ENCODE measurements at regions not wholly inside any gene's neighbourhood (a gene's known extent, or its start where the extent isn't known, plus 50 kb on each side); places are given as distances from the start of the nearest gene placed in this dataset.
"Not testable (repeated sequence)": the region's sequence is repeated elsewhere in the genome, so short reads cannot be mapped to it uniquely, and the experiment has no call there.

GRCh38 chr21:27060190-27060589 is 93.3 kb upstream of the ADAMTS5 start:
- no peak for DNase-seq

DNA sequence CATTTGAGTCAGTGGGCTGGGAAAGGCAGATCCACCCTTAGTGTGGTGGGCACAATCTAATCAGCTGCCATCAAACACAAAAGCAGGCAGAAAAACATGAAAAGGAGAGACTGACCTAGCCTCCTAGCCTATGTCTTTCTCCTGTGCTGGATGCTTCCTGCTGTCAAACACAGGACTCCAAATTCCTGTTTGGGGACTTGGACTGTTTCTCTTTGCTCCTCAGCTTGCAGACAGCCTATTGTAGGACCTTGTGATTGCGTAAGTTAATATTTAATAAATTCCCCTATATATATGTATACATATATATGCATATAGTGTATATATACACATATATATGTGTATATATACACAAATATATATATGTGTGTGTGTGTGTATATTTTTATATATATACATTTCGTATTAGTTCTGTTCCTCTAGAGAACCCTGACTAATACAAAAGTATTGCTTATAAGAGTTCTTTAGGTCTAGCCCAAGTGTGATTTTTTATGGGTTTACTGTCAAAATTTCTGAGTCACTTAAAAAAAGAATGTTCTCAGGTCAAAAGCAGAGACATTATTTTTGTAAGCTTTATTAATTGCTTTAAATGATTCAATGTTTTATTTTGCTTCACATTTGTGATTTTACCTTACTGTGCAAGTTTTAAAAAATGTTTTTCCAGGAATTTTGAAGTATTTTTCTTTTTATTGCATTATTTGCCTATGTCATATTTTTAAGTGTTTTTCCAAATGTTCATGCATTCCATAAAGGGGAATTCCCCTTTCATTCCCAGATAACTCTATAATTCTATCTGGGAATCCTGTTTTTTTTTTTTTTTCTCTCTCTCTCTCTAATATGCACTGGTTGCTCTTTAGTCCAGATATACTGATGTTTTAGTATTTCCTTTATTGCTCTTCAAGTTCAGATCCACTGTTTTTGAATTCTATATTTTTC is 92.1 kb upstream of the ADAMTS5 start:
- no peak for DNase-seq

- DNase-seq = no peak
Measured at GRCh38 chr21:27057997-27058396, 91.1 kb upstream of the ADAMTS5 start.

GRCh38 chr21:27047658-27048314 is 80.9 kb upstream of the ADAMTS5 start:
- no peak for DNase-seq

- no peak for DNase-seq
Measured at GRCh38 chr21:27047283-27047657, 80.4 kb upstream of the ADAMTS5 start.

- DNase-seq = no peak
Measured at GRCh38 chr21:27045281-27045985, 78.5 kb upstream of the ADAMTS5 start.

DNA sequence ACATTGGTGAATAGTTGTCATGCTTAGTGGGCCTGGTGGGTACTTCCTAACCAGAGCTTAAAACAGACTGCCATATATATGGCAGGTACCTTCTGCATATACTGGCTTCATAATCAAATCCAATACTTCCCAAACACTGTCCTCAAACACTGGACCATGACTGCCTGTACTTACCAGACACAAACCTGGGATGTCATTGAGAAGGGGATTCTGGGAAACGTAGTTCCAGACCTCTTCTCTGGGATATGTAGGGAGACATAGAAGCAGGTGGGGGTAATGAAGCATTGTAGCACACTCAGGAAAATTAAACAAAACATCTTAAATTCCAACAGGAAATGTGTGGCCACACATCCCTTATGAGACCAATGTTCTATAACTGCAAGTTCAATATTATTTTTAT is 76.5 kb upstream of the ADAMTS5 start:
- DNase-seq = no peak

GRCh38 chr21:27040738-27041469 is 74.0 kb upstream of the ADAMTS5 start:
- no peak for DNase-seq

DNA sequence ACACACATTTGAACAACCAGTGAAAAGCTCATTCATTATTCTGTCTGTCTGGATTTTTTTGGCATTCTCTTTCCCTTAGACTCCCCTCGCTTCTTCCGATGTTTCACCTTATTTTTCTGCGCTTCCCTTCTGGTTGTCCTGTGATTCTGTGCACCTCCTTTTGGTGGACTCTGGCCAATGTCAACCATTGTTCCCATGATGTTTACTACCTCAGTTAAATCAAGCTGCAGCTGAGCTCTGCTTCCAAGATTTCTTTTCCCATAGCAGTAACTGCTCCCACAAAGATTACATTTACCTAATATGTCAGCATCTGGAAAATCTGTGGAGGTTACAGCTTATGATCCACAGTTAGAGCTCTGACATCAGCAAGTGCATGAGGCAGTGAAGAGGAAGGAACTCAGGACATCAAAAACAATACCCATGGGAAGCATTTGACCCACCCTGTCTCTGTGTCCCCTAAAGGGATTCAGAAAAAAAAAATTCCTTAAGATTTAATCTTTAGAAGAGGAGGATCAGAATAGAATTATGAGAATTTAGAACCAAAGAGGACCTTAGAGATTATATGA is 69.9 kb upstream of the ADAMTS5 start:
- no peak for DNase-seq

- DNase-seq = no peak
Measured at GRCh38 chr21:27035791-27036190, 68.9 kb upstream of the ADAMTS5 start.

DNA sequence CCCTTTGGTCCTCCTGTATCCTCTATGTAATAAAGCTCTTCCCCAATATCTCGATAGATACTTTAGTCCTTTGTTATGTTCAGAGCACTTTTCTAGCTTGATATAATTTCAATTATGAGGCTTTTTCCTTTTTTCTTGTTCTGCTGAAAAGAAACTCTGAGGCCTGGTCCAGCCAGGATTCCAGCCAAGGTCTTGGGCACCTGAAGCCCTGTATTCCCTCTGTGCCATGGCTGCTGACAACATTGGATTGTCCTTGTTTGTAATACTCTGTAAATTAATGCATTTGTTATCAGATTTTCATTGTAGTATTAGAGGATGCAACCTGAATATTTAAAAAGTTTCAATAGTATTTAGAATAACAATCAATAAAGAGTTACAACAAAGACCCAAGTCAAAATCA is 67.9 kb upstream of the ADAMTS5 start:
- no peak for DNase-seq

GRCh38 chr21:27033471-27033870 is 66.6 kb upstream of the ADAMTS5 start:
- DNase-seq = no peak

- DNase-seq = no peak
Measured at GRCh38 chr21:27026501-27026900, 59.6 kb upstream of the ADAMTS5 start.

GRCh38 chr21:27025708-27026107 is 58.8 kb upstream of the ADAMTS5 start:
- DNase-seq = not testable (repeated sequence)

GRCh38 chr21:27024971-27025370 is 58.1 kb upstream of the ADAMTS5 start:
- no peak for DNase-seq

- no peak for DNase-seq
Measured at GRCh38 chr21:27024301-27024700, 57.4 kb upstream of the ADAMTS5 start.

GRCh38 chr21:27023186-27023585 is 56.3 kb upstream of the ADAMTS5 start:
- DNase-seq = no peak

GRCh38 chr21:27021801-27022200 is 54.9 kb upstream of the ADAMTS5 start:
- DNase-seq = no peak

- no peak for DNase-seq
Measured at GRCh38 chr21:27021046-27021445, 54.2 kb upstream of the ADAMTS5 start.

DNA sequence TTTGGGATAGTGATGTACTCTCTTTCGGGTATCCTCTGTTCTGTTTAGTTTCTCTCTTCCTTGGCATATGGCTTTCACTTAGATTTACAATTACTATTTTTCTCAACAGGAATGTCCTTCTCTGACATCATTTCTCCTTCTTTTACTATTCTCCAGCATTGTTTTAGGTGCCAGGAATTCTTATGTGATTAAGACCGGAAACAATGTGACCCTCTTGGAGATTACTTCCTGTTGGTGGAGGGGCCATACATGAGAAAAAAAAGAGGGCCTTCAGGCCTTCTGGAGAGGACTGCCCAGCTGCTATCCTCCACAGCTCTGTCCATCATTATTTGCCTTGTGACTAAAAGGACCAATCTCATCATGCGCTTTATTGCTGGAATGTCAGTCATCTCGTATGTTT is 50.4 kb upstream of the ADAMTS5 start:
- DNase-seq = no peak

All from NCI-H2029 treated with DMSO at 0.1 percent for 48 hours (cell line).